ENCODE measurements at regions not wholly inside any gene's neighbourhood (a gene's known extent, or its start where the extent isn't known, plus 50 kb on each side); places are given as distances from the start of the nearest gene placed in this dataset.

DNA sequence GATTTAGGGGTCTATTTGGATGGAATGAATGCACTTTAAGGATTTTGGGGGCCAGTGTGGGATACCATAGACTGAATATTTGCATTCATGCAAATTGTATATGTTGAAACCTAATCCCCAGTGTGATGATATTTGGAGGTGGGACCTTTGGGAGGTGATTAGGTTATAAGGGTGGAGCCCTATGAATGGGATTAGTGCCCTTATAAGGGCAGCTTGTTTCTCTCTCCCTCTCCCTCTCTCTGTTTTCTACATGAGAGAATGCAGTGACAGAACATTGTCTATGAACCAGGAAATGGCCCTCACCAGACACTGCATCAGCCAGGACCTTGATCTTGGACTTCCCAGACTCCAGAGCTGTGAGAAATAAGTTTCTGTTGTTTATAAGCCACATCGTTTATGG lies 166.1 kb downstream of the MED10 start:
- no peak overlapping the region for H3K4me3 ChIP-seq (ENCODE audit: low read depth, low read length)
- POLR2A ChIA-PET: no interaction called here
- no peaks in the 10 kb centered on the region for H3K4me1 ChIP-seq (ENCODE audit: control insufficient read depth, insufficient read depth, low read length)
- H3K36me3 ChIP-seq (ENCODE audit: control insufficient read depth in 2 of 2, insufficient read depth in 1 of 2, low read length in 2 of 2): no peaks in the 10 kb centered on the region
- CTCF ChIA-PET: no interaction called here
- H3K27ac ChIP-seq (ENCODE audit: extremely low read depth, low read depth, low read length): no peak overlapping the region
- no peak for TF ChIP-seq ZNF146 (tag by site-specific recombination; IDR thresholded peaks at IDR 0.05)
- no peaks in the 10 kb centered on the region for H3K9me3 ChIP-seq (ENCODE audit: control insufficient read depth, insufficient read depth, low read depth, low read length)

DNA sequence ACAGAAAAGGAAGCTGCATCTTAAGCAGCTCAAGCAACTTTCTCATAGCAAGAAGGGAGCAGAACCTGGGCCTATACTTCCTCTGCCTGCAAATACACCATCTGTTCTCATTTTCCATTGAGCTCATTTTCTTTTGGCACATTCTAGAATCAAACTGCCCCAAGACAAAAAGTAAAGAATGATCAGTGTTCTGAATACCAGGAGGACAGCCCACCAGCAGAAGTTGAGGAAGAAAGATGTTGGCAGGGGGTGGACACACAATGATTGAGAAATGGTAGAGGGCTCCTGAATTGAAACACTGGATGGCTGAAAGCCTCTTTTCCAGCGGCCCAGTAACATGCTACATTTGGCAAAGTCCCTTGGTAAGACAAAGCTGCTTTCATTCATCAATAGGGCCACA lies 171.8 kb downstream of the MED10 start:
- Histone ChIP-seq H3K36me3 (ENCODE audit: control insufficient read depth in 2 of 2, insufficient read depth in 1 of 2, low read length in 2 of 2) (no peaks in the 10 kb centered on the region), H3K4me1 (ENCODE audit: control insufficient read depth, insufficient read depth, low read length) (no peaks in the 10 kb centered on the region), H3K27ac (ENCODE audit: extremely low read depth, low read depth, low read length) (no peak overlapping the region), H3K4me3 (ENCODE audit: low read depth, low read length) (no peak overlapping the region), H3K9me3 (ENCODE audit: control insufficient read depth, insufficient read depth, low read depth, low read length) (no peaks in the 10 kb centered on the region)
- POLR2A ChIA-PET: no interaction called here
- CTCF ChIA-PET: interaction anchor here (0.6 to 0.7 kb wide), 4 partner anchors 58 to 1212 kb away, joined by 3 to 5 read pairs (median 4); no protein-coding TSS in a partner anchor
- TF ChIP-seq, protein P1, sequence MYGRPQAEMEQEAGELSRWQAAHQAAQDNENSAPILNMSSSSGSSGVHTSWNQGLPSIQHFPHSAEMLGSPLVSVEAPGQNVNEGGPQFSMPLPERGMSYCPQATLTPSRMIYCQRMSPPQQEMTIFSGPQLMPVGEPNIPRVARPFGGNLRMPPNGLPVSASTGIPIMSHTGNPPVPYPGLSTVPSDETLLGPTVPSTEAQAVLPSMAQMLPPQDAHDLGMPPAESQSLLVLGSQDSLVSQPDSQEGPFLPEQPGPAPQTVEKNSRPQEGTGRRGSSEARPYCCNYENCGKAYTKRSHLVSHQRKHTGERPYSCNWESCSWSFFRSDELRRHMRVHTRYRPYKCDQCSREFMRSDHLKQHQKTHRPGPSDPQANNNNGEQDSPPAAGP (tag by site-specific recombination; IDR thresholded peaks at IDR 0.05): no peak
- no peak for TF ChIP-seq KLF10 (tag by site-specific recombination; IDR thresholded peaks at IDR 0.05)
- TF ChIP-seq ZNF561 (tag by site-specific recombination; IDR thresholded peaks at IDR 0.05; ENCODE audit: borderline replicate concordance): no peak
- no peak for TF ChIP-seq GLI4 (tag by site-specific recombination; IDR thresholded peaks at IDR 0.05)
- TF ChIP-seq, protein P2, sequence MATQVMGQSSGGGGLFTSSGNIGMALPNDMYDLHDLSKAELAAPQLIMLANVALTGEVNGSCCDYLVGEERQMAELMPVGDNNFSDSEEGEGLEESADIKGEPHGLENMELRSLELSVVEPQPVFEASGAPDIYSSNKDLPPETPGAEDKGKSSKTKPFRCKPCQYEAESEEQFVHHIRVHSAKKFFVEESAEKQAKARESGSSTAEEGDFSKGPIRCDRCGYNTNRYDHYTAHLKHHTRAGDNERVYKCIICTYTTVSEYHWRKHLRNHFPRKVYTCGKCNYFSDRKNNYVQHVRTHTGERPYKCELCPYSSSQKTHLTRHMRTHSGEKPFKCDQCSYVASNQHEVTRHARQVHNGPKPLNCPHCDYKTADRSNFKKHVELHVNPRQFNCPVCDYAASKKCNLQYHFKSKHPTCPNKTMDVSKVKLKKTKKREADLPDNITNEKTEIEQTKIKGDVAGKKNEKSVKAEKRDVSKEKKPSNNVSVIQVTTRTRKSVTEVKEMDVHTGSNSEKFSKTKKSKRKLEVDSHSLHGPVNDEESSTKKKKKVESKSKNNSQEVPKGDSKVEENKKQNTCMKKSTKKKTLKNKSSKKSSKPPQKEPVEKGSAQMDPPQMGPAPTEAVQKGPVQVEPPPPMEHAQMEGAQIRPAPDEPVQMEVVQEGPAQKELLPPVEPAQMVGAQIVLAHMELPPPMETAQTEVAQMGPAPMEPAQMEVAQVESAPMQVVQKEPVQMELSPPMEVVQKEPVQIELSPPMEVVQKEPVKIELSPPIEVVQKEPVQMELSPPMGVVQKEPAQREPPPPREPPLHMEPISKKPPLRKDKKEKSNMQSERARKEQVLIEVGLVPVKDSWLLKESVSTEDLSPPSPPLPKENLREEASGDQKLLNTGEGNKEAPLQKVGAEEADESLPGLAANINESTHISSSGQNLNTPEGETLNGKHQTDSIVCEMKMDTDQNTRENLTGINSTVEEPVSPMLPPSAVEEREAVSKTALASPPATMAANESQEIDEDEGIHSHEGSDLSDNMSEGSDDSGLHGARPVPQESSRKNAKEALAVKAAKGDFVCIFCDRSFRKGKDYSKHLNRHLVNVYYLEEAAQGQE (tag by site-specific recombination; IDR thresholded peaks at IDR 0.05): no peak
- TF ChIP-seq ZNF473 (tag by site-specific recombination; IDR thresholded peaks at IDR 0.05): no peak
- no peak for TF ChIP-seq TCF7L2 (IDR thresholded peaks at IDR 0.05; ENCODE audit: borderline replicate concordance, low read depth, low read length)
- TF ChIP-seq ZEB2 (tag by site-specific recombination; IDR thresholded peaks at IDR 0.05): no peak
- TF ChIP-seq, protein P3, sequence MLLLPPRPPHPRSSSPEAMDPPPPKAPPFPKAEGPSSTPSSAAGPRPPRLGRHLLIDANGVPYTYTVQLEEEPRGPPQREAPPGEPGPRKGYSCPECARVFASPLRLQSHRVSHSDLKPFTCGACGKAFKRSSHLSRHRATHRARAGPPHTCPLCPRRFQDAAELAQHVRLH (tag by site-specific recombination; IDR thresholded peaks at IDR 0.05): no peak
- TF ChIP-seq MZF1 (tag by site-specific recombination; IDR thresholded peaks at IDR 0.05; ENCODE audit: borderline replicate concordance): no peak
- TF ChIP-seq, protein P4, sequence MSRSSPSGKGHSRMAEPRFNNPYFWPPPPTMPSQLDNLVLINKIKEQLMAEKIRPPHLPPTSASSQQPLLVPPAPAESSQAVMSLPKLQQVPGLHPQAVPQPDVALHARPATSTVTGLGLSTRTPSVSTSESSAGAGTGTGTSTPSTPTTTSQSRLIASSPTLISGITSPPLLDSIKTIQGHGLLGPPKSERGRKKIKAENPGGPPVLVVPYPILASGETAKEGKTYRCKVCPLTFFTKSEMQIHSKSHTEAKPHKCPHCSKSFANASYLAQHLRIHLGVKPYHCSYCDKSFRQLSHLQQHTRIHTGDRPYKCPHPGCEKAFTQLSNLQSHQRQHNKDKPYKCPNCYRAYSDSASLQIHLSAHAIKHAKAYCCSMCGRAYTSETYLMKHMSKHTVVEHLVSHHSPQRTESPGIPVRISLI (tag by site-specific recombination; IDR thresholded peaks at IDR 0.05): no peak
- TF ChIP-seq ZNF521 (tag by site-specific recombination; IDR thresholded peaks at IDR 0.05): no peak
- TF ChIP-seq ZNF266 (tag by site-specific recombination; IDR thresholded peaks at IDR 0.05; ENCODE audit: low read depth): no peak

DNA sequence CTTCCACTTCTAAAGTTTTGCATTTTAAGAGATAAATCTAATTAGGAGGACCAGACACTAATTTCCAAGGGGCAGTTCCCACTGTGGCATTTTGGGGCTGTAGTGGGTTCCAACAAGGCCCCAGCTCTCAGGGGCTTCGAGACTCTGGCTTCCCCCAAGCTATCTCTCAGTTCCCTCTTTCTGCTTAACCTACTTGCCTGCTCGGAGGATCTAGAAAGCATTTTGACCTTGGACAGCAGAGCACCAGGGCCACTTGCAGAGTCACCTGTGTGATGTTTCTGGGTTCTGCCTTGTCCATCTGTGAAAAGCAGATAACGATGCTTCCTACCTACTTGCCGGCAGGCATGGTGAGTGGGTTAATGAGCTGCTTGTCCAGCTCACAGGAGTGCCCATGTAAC lies 175.4 kb downstream of the MED10 start:
- POLR2A ChIA-PET: no interaction called here
- Histone ChIP-seq H3K4me1 (ENCODE audit: control insufficient read depth, insufficient read depth, low read length) (no peaks in the 10 kb centered on the region), H3K36me3 (ENCODE audit: control insufficient read depth in 2 of 2, insufficient read depth in 1 of 2, low read length in 2 of 2) (no peaks in the 10 kb centered on the region), H3K27ac (ENCODE audit: extremely low read depth, low read depth, low read length) (no peak overlapping the region), H3K4me3 (ENCODE audit: low read depth, low read length) (no peak overlapping the region), H3K9me3 (ENCODE audit: control insufficient read depth, insufficient read depth, low read depth, low read length) (no peaks in the 10 kb centered on the region)
- CTCF ChIA-PET: interaction anchor here (1.0 kb wide), 1 partner anchor 164 kb away, joined by 3 read pairs; no protein-coding TSS in a partner anchor
- TF ChIP-seq ZBTB21 (tag by site-specific recombination; IDR thresholded peaks at IDR 0.05) (no peak), ZNF423 (tag by site-specific recombination; IDR thresholded peaks at IDR 0.05) (no peak), ZNF140 (tag by site-specific recombination; IDR thresholded peaks at IDR 0.05) (no peak), ZBTB1 (tag by site-specific recombination; IDR thresholded peaks at IDR 0.05) (no peak), ZNF391 (tag by site-specific recombination; IDR thresholded peaks at IDR 0.05; ENCODE audit: borderline replicate concordance, low read depth) (no peak), OSR2 (tag by site-specific recombination; IDR thresholded peaks at IDR 0.05) (no peak), ZNF624 (tag by site-specific recombination; IDR thresholded peaks at IDR 0.05) (no peak), KLF10 (tag by site-specific recombination; IDR thresholded peaks at IDR 0.05) (no peak), ZNF37A (tag by site-specific recombination; IDR thresholded peaks at IDR 0.05) (no peak), ZNF623 (tag by site-specific recombination; IDR thresholded peaks at IDR 0.05) (no peak), ZNF843 (tag by site-specific recombination; IDR thresholded peaks at IDR 0.05) (no peak), ZNF548 (tag by site-specific recombination; IDR thresholded peaks at IDR 0.05) (no peak), ZNF292 (tag by site-specific recombination; IDR thresholded peaks at IDR 0.05; ENCODE audit: borderline replicate concordance, low read depth) (no peak)
- TF ChIP-seq, protein P5, sequence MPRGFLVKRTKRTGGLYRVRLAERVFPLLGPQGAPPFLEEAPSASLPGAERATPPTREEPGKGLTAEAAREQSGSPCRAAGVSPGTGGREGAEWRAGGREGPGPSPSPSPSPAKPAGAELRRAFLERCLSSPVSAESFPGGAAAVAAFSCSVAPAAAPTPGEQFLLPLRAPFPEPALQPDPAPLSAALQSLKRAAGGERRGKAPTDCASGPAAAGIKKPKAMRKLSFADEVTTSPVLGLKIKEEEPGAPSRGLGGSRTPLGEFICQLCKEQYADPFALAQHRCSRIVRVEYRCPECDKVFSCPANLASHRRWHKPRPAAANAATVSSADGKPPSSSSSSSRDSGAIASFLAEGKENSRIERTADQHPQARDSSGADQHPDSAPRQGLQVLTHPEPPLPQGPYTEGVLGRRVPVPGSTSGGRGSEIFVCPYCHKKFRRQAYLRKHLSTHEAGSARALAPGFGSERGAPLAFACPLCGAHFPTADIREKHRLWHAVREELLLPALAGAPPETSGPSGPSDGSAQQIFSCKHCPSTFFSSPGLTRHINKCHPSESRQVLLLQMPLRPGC (tag by site-specific recombination; IDR thresholded peaks at IDR 0.05): no peak
